Ammon's horn (tissue), 1 donor: ENCODE measurements at regions not wholly inside any gene's neighbourhood (a gene's known extent, or its start where the extent isn't known, plus 50 kb on each side); places are given as distances from the start of the nearest gene placed in this dataset.
"Not testable (repeated sequence)": the region's sequence is repeated elsewhere in the genome, so short reads cannot be mapped to it uniquely, and the experiment has no call there.

Source experiments
- DNase-seq: peaks from one replicate; pipeline ENCODE4 v3.0.0-alpha.2; 2016; ENCODE audit warnings: low spot score

DNA sequence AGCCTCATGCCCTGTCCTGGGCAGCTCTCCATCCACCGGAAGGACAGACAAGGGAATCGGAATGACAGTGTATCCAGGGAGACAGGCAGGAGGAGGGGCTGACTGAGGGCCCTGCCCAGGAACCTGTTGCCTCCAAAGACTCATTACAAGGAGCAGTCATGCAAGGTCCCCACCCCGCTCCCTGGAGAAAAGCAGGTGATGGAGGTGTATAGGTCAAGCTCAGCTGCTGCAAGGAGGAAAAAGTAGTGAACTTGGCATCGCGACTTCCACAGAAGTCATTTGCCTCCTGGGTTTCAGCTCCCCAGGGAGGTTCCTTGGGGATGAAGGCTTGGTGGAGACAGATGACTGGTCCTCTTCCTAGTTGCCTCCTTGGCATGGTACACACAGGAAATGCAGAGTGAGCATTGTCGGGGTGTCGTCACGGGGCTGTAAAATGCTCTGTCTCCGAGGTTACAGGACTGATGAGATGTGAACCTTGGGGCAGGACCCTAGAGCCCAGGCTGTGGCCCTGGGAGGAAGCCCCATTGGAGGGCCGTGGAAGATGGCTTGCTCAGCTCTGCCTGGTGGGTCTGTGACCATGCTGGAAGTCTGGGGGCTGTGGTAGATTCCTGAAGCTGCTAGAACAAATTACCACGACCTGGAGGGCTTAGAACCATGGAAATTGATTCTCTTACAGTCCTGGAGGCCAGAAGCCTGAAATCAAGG lies 219.6 kb upstream of the C1orf174 start:
- DNase-seq: no peak

DNA sequence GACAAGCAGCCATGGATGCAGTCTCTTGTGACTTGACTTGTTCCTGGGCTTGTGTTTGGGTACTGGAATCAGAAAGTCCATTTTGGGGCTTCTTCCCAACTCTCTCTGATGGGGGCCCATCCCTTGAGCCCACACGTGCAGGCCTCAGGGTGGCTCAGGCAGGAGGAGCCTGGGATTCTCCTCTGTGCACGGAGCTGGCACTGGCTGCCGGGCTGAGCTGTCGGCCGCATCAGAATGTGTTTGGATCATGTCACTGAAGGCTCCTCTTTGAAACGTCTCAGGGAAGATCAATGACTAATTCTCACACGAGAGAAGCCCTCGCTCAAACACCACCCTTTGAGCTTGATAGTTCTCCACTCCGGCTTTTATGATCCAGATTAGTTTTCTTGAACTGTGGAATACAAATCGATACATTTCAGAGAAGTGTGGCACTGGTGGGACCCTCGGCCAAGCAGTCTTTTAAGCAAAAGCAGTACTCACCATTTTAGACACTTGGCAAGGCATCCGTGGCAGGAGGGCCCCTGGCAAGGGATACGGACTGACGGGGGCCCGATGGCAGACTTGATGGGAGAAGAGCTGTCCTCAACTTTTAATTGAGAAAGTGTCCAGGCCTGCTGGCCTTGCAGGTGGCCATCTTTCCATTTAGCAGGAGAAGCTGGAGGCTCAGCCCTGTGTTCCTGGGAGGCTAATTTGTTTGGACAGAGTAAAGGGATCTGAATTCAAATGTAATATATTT lies 220.7 kb upstream of the C1orf174 start:
- DNase-seq: no peak

GRCh38 chr1:4121293-4121684 lies 221.2 kb upstream of the C1orf174 start:
- no peak for DNase-seq

DNA sequence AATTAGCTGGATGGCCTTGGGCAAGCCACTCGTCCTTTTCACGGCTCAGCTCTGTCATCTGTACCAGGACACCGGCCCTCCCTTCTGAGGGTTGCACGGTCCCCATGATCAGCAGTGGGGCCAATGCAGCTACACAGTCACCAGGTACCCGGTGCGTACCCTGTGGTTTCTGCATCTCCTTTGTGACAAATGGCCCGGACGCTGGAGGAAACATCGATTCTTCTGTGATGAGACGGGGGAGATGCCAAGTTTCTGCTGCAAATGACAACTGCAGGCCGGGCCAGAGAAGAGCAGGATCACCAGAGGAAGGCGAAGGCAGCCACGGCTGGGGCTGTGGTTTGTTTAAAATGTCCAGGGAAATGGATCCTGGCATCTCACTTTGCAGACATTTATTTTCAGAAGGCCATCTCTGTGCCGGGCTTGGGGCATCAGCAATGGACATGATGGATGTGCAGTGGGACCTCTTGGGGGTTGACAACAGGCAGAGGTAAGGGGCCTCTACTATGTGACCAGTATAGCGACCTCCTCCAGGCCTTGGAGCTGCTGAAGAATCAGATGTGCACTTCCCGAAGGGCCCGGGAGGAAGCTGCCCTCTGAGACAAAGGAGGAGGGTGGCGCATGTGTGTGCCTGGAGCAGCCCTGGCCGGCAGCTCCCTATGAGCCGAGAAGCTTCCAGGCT lies 221.9 kb upstream of the C1orf174 start:
- no peak for DNase-seq

DNA sequence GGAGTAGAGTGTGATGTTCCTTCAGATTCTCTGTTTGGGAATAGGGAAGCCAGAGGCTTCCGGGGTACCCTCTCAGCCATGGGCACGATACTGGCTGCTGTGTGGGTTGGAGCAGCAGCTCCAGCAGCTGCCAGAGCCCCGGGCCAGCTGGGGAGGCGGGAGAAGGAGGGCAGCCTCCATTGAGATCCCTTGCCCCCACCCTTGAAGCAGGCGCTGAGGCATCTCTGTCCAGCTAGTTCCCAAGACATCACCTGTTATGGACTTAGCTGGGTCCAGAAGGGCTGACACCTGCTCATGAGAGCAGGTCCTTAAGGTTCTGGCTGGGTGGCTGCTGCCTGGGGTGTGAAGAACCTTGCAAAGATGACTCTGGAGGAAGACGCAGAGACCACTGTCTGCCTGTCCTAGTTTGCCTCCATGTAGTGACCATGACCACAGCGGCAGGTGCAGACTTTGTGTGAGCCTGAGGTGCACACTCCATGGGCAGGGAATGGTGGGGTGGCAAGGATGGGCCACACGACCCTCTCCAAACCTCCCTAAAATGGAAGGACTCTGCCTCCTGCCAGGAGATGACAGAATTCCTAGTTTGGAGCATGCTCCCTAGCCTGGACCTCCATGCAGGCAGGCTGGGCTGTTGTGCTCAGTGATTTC lies 222.6 kb upstream of the C1orf174 start:
- no peak for DNase-seq

DNA sequence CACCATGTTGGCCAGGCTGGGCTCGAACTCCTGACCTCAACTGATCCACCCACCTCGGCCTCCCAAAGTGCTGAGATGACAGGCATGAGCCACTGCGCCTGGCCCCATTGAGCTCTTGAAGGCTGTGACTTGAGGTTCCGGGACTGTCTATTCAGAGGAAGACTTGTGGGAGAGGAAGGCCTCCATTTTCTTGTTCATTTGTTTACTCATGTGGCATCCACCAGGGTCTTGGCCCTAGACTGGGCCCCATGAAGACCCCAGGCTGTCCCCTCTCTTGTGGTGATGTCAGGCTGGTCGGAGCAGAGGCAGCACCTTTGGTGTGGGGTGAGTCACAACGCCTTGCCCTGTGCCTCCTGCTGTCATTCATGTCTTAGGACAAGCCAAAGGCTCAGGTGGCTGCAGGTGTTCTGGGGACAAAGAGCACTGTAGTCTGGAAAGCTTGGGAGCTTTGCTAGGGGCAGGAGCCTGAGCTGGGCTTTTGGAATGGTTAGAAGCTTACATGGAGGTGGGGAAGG lies 224.6 kb upstream of the C1orf174 start:
- no peak for DNase-seq

DNA sequence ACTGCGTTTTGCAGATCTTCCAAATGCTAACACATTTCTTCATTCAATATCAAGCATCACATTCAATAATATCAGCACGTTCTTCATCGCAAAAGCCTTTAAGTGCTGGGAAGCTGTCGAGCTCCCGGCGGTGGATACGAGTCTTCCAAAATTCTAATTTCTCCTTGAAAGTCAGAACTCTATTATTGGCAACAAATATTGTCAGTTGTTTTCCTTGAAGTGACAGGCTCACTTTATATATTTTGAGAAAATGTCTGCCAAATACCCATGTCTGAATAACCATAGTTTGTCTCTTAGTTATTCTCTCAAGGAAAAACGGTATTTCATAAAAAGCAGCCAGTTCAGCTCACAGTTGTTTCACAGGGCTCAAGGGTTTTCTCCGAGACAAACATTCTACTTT lies 226.2 kb upstream of the C1orf174 start:
- DNase-seq: no peak

DNA sequence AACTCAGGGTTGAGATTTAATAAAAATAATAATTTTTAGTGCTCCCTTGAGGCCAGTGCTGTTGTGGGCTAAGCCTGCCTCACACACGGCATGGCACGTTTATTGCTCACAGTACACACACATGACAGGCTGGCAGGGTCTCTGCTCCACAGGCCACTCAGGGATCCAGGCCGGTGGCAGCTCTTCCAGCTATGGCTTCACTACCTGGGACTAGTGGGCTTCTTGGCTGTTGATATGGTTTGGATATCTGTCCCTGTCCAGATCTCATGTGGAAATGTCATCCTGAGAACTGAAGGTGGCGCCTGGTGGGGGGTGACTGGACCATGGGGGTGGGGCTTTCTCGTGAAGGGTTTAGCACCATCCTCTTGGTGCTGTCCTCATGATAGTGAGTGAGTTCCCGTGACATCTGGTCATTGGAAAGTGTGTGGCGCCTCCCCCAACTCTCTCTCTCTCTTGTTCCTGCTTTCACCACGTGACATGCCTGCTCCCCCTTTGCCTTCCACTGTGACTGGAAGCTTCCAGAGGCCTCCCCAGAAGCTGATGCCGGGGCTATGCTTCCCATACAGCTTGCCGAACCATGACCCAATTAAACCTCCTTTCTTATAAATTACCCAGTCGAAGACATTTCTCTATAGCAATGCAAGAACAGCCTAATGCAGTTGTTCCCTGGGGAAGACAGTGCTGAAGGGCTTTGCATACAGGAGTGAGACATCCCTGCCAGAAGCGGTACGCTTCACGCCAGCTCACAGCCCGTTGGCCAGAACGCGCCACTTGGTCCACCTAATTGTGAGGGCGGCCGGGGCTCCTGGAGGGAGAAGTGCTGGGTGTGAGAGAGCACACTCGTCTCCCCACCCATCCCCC lies 226.9 kb upstream of the C1orf174 start:
- no peak for DNase-seq

GRCh38 chr1:4127592-4128140 lies 227.6 kb upstream of the C1orf174 start:
- DNase-seq: no peak

DNA sequence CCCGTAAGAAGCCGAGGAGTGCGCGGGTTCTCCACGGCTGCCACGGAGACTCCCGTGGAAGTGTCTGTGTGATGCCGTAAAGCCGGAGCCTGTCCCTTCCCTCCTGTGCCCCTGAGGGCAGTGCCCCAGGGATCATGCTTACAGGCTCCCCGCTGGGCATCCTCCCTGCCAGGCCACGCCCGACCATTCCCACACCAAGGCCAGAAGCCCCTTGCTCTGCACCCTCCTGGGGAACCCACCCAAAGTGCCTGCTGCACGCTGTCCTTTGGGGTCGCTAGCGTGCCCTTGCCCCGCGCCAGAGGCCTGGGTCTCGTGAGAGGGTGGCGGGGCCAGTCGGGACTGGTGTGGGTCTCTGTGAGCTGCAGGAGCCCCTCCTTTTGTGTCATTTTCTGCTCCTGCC lies 228.5 kb upstream of the C1orf174 start:
- no peak for DNase-seq

- no peak for DNase-seq
Measured at GRCh38 chr1:4129693-4130092, 229.6 kb upstream of the C1orf174 start.

DNA sequence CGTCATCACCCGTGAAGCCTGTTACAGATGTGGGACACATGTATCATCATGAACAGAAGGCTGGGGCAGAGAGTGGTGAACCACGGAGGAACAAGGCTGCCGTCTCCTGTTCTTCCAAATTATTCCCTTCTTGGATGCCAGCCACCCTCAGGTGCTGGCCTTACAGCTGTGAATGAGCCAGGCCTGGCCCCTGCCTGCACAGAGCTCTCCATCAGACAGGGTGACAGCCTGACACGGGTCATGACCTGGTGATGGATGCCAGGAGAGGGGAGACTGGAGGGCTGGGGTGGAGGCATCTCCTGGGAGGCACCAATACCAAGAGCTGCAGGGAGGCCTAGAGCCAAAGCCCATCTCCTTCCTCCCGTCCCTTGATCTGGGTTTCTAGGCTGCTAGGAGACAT lies 230.0 kb upstream of the C1orf174 start:
- no peak for DNase-seq

DNA sequence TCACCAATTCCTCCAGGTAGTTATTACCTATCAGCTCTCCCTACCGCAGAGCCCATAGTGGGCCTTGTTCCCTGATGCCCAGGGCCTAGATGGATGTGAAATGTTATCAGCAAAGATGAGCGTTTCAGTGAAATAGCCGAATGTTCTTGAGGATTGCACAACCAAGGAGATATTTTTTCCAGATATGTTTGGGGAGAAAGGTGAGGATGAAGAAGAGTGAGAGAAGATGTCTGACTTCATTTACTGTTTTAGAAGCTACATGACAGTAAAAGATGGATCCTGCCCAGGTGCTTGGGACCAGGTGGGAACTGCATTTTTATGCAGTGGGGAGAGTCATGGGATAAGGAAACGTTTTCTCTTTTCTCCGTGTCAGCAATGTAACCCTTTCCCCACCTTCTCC lies 231.7 kb upstream of the C1orf174 start:
- DNase-seq: no peak

- DNase-seq: no peak
Measured at GRCh38 chr1:4132352-4133296, 232.6 kb upstream of the C1orf174 start.

GRCh38 chr1:4133297-4133938 lies 233.3 kb upstream of the C1orf174 start:
- DNase-seq: no peak

DNA sequence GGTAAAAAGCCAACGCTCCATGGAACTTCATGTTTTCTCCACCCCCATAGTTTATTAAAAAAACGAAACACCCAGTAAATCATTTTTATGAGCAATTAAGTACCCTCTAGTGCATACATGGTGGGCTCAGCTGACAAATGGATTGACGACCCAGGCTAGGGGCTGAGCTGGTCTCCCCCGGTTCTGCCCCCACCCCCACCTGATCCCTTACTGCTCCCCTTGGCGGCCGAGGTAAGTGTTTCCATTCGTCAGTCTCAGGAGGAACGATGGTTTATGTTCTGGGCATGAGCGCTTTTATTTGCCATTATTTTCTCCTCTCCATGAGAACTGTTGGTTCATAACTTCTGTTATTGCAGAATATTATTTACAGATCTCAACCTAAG lies 233.9 kb upstream of the C1orf174 start:
- DNase-seq: no peak

GRCh38 chr1:4135853-4136252 lies 235.8 kb upstream of the C1orf174 start:
- not testable (repeated sequence) for DNase-seq

DNA sequence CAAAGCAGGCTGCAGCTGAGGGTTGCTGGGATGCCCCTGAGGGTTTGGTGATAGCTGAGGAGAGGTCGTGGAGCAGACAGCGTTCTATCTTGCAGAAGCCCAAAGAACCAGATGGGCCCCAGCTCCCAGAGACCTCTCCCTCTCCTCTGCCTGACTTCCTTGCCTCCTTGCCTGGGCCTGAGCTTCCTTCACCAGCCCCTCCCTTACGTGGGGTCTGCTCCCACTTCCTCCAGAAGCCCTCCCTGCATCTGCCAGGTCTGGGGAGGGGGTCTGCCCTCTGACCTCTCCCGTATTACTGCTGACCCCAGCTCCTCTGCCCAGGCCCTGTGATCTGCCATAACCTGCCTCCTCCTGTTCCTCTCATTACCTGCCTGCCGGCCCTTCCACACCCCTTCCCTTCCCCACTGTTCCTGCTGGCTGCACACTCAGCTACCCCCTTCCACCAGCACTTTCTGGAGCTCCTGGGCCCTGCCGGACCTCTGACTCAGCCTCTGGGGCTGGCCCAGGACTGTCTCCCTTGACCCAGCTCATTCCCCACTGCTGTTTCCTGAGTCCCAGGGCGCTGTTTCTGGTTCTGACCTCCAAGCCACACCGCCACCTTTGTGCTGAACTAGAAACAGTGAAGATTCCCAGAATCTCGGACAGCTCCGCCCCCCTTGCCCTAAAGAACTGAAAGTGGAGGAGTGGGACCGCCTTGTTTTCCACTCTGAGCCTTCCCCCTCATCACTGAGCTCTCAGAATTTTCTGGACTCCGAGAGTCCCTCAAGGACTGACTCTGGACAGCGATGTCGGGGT lies 237.7 kb upstream of the C1orf174 start:
- DNase-seq: no peak

GRCh38 chr1:4139646-4140045 lies 239.6 kb upstream of the C1orf174 start:
- no peak for DNase-seq
